Smooth muscle cell (in vitro differentiated cells): ENCODE measurements at regions not wholly inside any gene's neighbourhood (a gene's known extent, or its start where the extent isn't known, plus 50 kb on each side); places are given as distances from the start of the nearest gene placed in this dataset.

Source experiments
- DNase-seq: peaks from one replicate; lab custom pipeline; 2025; ENCODE audit not compliant: unreplicated experiment; lab: John Stamatoyannopoulos, UW
- H2AFZ ChIP-seq: fragments of 200-600 bp; sonication (generic); 2 replicates; pipeline ENCODE4 v1.6.0; 2016; ENCODE audit warnings: antibody characterized with exemption, low read depth, mild to moderate bottlenecking
- H3F3A ChIP-seq: fragments of 200-600 bp; sonication (generic); 2 replicates; pipeline ENCODE4 v1.6.0; 2017; ENCODE audit warnings: antibody characterized with exemption, low read depth
- H3K27ac ChIP-seq: fragments of 200-600 bp; sonication (generic); 2 replicates; pipeline ENCODE4 v1.5.1; 2016; ENCODE audit warnings: low read depth, mild to moderate bottlenecking
- H3K27me3 ChIP-seq: fragments of 200-600 bp; sonication (generic); 2 replicates; pipeline ENCODE4 v1.6.1; 2016; ENCODE audit warnings: low read depth, mild to moderate bottlenecking
- H3K36me3 ChIP-seq: fragments of 200-600 bp; sonication (generic); 2 replicates; pipeline ENCODE4 v1.5.1; 2016; ENCODE audit warnings: low read depth
- H3K4me1 ChIP-seq: fragments of 200-600 bp; sonication (generic); 2 replicates; pipeline ENCODE4 v1.5.1; 2016; ENCODE audit warnings: low read depth
- H3K4me2 ChIP-seq: fragments of 200-600 bp; sonication (generic); 2 replicates; pipeline ENCODE4 v1.6.0; 2016; ENCODE audit warnings: mild to moderate bottlenecking
- H3K4me3 ChIP-seq: fragments of 200-600 bp; sonication (generic); 2 replicates; pipeline ENCODE4 v1.5.1; 2016; ENCODE audit warnings: mild to moderate bottlenecking
- H3K79me2 ChIP-seq: fragments of 200-600 bp; sonication (generic); 2 replicates; pipeline ENCODE4 v1.6.0; 2016; ENCODE audit warnings: low read depth, mild to moderate bottlenecking
- H3K9ac ChIP-seq: fragments of 200-600 bp; sonication (generic); 2 replicates; pipeline ENCODE4 v1.6.0; 2016; ENCODE audit warnings: low read depth
- H3K9me3 ChIP-seq: fragments of 200-600 bp; sonication (generic); replicated peaks from 2 replicates; pipeline ENCODE4 v1.5.1; 2016; ENCODE audit warnings: low read depth
- H4K20me1 ChIP-seq: fragments of 200-600 bp; sonication (generic); 2 replicates; pipeline ENCODE4 v1.6.0; 2016; ENCODE audit warnings: low read depth
- CTCF ChIP-seq: fragments of 200-600 bp; sonication (generic); IDR thresholded peaks from 2 replicates; pipeline ENCODE4 v1.5.1; 2017; ENCODE audit warnings: borderline replicate concordance, mild to moderate bottlenecking, antibody characterized with exemption; ENCODE audit not compliant: insufficient read depth, poor library complexity, severe bottlenecking
- WGBS: methylation state at CpG from one replicate; pipeline ENCODE4 v1.1.7; 2016; ENCODE audit warnings: low lambda C conversion rate; 5-methylcytosine and 5-hydroxymethylcytosine counted together

GRCh38 chr18:22536558-22536957 is 118.8 kb upstream of the CTAGE1 start:
- no peak for TF ChIP-seq CTCF
- Histone ChIP-seq H3K27me3 (no peaks in the 10 kb centered on the region), H3K27ac (no peak overlapping the region), H3K79me2 (no peaks in the 10 kb centered on the region), H3K36me3 (no peaks in the 10 kb centered on the region), H3F3A (no peaks in the 10 kb centered on the region), H2AFZ (no peak overlapping the region), H3K4me1 (no peaks in the 10 kb centered on the region), H3K9me3 (no peaks in the 10 kb centered on the region), H3K4me3 (no peak overlapping the region), H4K20me1 (no peaks in the 10 kb centered on the region), H3K9ac (no peak overlapping the region), H3K4me2 (no peak overlapping the region)
- 78% methylated on average over 7 of the region's 7 CpGs for WGBS
- DNase-seq, result no peak

- TF ChIP-seq CTCF, result no peak
- H3F3A ChIP-seq, result no peaks in the 10 kb centered on the region
- H3K27ac ChIP-seq, result no peak overlapping the region
- no peak for DNase-seq
- no peaks in the 10 kb centered on the region for H3K27me3 ChIP-seq
- H3K4me3 ChIP-seq, result no peak overlapping the region
- 96% methylated on average over 5 of the region's 5 CpGs for WGBS
- H3K4me1 ChIP-seq, result no peaks in the 10 kb centered on the region
- no peak overlapping the region for H3K4me2 ChIP-seq
- H3K9me3 ChIP-seq, result no peaks in the 10 kb centered on the region
- H4K20me1 ChIP-seq, result no peaks in the 10 kb centered on the region
- H3K79me2 ChIP-seq, result no peaks in the 10 kb centered on the region
- no peak overlapping the region for H3K9ac ChIP-seq
- no peaks in the 10 kb centered on the region for H3K36me3 ChIP-seq
- no peak overlapping the region for H2AFZ ChIP-seq
These were observed 120.7 kb upstream of the CTAGE1 start for GRCh38 chr18:22538426-22538825.

- H3K9me3 ChIP-seq, result no peaks in the 10 kb centered on the region
- no peak overlapping the region for H3K4me3 ChIP-seq
- no peak overlapping the region for H3K27ac ChIP-seq
- no peak for TF ChIP-seq CTCF
- H3K27me3 ChIP-seq, result no peaks in the 10 kb centered on the region
- H4K20me1 ChIP-seq, result no peaks in the 10 kb centered on the region
- H2AFZ ChIP-seq, result no peak overlapping the region
- H3K79me2 ChIP-seq, result no peaks in the 10 kb centered on the region
- 90% methylated on average over 6 of the region's 6 CpGs for WGBS
- H3K9ac ChIP-seq, result no peak overlapping the region
- no peaks in the 10 kb centered on the region for H3K36me3 ChIP-seq
- no peak for DNase-seq
- no peaks in the 10 kb centered on the region for H3K4me1 ChIP-seq
- H3F3A ChIP-seq, result no peaks in the 10 kb centered on the region
- H3K4me2 ChIP-seq, result no peak overlapping the region
These were observed 121.5 kb upstream of the CTAGE1 start for GRCh38 chr18:22539051-22539765.

- Histone ChIP-seq H3K4me3 (no peak overlapping the region), H3K9ac (no peak overlapping the region), H3K4me2 (no peak overlapping the region), H3K79me2 (no peaks in the 10 kb centered on the region), H3K27me3 (no peaks in the 10 kb centered on the region), H4K20me1 (no peaks in the 10 kb centered on the region), H3K36me3 (no peaks in the 10 kb centered on the region), H3K4me1 (peaks cover 4% of the 10 kb centered on the region), H3K9me3 (no peaks in the 10 kb centered on the region), H3K27ac (no peak overlapping the region), H2AFZ (no peak overlapping the region), H3F3A (no peaks in the 10 kb centered on the region)
- no peak for TF ChIP-seq CTCF
- no peak for DNase-seq
- WGBS, result 92% methylated on average over 1 of the region's 1 CpG
These were observed 123.5 kb upstream of the CTAGE1 start for GRCh38 chr18:22541232-22541631.
